BE2C (cell line): ENCODE measurements at regions not wholly inside any gene's neighbourhood (a gene's known extent, or its start where the extent isn't known, plus 50 kb on each side); places are given as distances from the start of the nearest gene placed in this dataset.
A peak's percentile ranks its signal among the peaks of the same experiment; 100 is the strongest.

Source experiments
- DNase-seq: peaks from one replicate; pipeline ENCODE4 v3.0.0-alpha.2; 2020
- H3K27me3 ChIP-seq: fragments of 250-450 bp; sonication (Bioruptor Pico); 2 replicates; pipeline ENCODE4 v1.5.1; 2020; ENCODE audit warnings: mild to moderate bottlenecking
- H3K36me3 ChIP-seq: fragments of 250-450 bp; sonication (Bioruptor Pico); 2 replicates; pipeline ENCODE4 v1.5.1; 2020; ENCODE audit warnings: mild to moderate bottlenecking
- H3K4me1 ChIP-seq: fragments of 250-450 bp; sonication (Bioruptor Pico); 2 replicates; pipeline ENCODE4 v1.5.1; 2020
- H3K4me3 ChIP-seq: 2 replicates; pipeline ENCODE4 v1.5.1; 2011; ENCODE audit warnings: low read depth, low read length
- H3K9me3 ChIP-seq: fragments of 250-450 bp; sonication (Bioruptor Pico); 2 replicates; pipeline ENCODE4 v1.5.1; 2020
- CTCF ChIP-seq: IDR thresholded peaks from 2 replicates; pipeline ENCODE4 v1.5.1; 2012; ENCODE audit warnings: mild to moderate bottlenecking, low read depth, low read length

- H3K27me3 ChIP-seq = no peaks in the 10 kb centered on the region
- TF ChIP-seq CTCF = peak; percentile 43
- no peak overlapping the region for H3K4me3 ChIP-seq
- no peaks in the 10 kb centered on the region for H3K9me3 ChIP-seq
- H3K36me3 ChIP-seq = no peaks in the 10 kb centered on the region
- DNase-seq = no peak
- no peaks in the 10 kb centered on the region for H3K4me1 ChIP-seq
Measured at GRCh38 chr2:144162652-144163051, 357.3 kb downstream of the ZEB2 start.

DNA sequence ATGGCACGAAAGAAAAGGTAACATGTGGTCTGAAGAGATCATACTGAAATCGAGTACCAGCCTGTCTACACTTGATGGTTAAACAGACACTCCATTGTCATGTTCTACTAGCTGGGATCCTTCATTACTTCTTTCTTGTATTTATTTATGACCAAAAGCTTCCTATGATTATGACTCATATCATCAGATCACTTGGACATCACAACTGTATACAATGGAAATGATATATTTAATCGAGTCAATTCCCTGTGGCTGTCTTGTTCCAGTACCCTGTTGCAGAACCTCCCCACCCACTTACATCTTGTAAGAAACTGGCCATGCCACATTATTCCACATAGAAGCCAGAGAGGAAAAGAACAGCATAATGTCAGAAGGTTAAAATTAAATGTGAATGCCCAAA, 358.9 kb downstream of the ZEB2 start:
- Histone ChIP-seq H3K4me1 (no peaks in the 10 kb centered on the region), H3K9me3 (no peaks in the 10 kb centered on the region), H3K27me3 (no peaks in the 10 kb centered on the region), H3K36me3 (no peaks in the 10 kb centered on the region), H3K4me3 (no peak overlapping the region)
- no peak for TF ChIP-seq CTCF
- no peak for DNase-seq

GRCh38 chr2:144159240-144159639, 360.7 kb downstream of the ZEB2 start:
- Histone ChIP-seq H3K4me3 (no peak overlapping the region), H3K36me3 (no peaks in the 10 kb centered on the region), H3K27me3 (no peaks in the 10 kb centered on the region), H3K4me1 (no peaks in the 10 kb centered on the region), H3K9me3 (no peaks in the 10 kb centered on the region)
- TF ChIP-seq CTCF = no peak
- DNase-seq = no peak

- Histone ChIP-seq H3K4me3 (no peak overlapping the region), H3K4me1 (no peaks in the 10 kb centered on the region), H3K36me3 (no peaks in the 10 kb centered on the region), H3K27me3 (no peaks in the 10 kb centered on the region), H3K9me3 (no peaks in the 10 kb centered on the region)
- TF ChIP-seq CTCF = no peak
- DNase-seq = no peak
Measured at GRCh38 chr2:144158096-144158495, 361.8 kb downstream of the ZEB2 start.

DNA sequence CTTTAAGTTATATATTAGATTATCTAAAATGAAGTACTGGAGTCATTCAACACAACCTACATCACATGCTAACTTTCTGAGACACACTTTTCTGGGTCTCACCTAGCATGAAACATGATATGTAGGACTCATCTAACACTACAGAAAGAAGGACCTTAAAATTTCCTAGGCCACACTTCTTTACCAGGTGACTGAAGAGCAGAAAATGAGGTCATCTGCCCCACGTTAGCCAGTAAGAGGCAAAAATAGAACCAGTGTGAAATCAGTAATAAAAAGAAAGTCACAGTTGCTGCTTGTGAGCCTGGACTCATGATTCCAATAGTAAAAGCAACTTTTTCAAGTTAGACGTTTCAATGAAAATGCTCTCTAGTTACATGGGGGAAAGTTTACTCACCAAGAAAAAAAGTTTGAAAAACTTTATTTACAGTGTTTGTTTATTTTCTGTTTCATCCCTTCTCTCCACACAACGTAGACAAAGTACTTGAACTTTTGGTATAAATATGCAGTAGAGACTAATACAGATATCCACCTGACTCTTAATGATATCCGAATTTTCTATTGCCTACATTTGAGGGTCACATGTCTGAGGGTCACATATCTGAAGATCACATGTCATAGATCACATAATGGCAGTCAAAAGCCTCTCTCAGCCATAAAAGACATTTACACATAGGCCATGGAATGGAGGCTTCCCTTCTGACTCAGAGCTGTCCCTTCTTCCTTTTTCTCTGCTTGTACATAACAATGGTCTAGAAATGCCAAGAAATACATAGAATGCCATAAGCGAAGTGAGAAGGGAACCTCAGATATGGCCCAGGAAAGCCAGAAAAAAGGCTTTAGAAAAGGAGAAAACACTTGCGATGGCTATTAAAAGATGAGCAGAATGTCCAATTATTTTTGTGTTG, 362.9 kb downstream of the ZEB2 start:
- no peaks in the 10 kb centered on the region for H3K27me3 ChIP-seq
- no peaks in the 10 kb centered on the region for H3K4me1 ChIP-seq
- H3K36me3 ChIP-seq = no peaks in the 10 kb centered on the region
- no peak for TF ChIP-seq CTCF
- H3K4me3 ChIP-seq = no peak overlapping the region
- no peaks in the 10 kb centered on the region for H3K9me3 ChIP-seq
- DNase-seq = no peak

- no peak for TF ChIP-seq CTCF
Measured at GRCh38 chr2:144154205-144154604, 365.7 kb downstream of the ZEB2 start.

More at GRCh38 chr2:144154205-144154604, 365.7 kb downstream of the ZEB2 start:
- H3K36me3 ChIP-seq = no peaks in the 10 kb centered on the region
- no peak for DNase-seq
- no peak overlapping the region for H3K4me3 ChIP-seq
- H3K9me3 ChIP-seq = no peaks in the 10 kb centered on the region
- H3K4me1 ChIP-seq = no peaks in the 10 kb centered on the region
- no peaks in the 10 kb centered on the region for H3K27me3 ChIP-seq
